ENCODE measurements at regions not wholly inside any gene's neighbourhood (a gene's known extent, or its start where the extent isn't known, plus 50 kb on each side); places are given as distances from the start of the nearest gene placed in this dataset.
"Not testable (repeated sequence)": the region's sequence is repeated elsewhere in the genome, so short reads cannot be mapped to it uniquely, and the experiment has no call there.

DNA sequence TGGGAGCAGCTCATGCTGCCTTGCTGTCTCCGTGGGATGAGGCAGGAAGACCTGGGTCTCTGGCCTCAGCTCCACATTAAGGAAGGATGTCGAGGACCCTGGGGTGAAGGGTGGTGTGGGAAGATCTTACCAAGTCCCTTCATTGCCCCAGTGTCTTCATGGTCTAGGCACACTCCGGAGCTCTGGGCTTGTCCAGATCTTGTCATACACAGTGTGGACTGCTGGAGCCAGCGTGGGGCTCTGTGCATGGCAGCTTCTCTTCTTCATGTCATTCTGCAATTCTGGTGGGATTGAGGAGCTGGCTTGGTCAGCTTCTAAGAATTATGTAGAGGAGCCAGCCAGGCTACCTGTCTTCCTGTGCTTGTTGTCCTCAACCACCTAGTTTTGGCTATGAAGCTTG lies 79.3 kb upstream of the ETV3 start:
- DNase-seq (ENCODE audit: low read depth), result no peak

DNA sequence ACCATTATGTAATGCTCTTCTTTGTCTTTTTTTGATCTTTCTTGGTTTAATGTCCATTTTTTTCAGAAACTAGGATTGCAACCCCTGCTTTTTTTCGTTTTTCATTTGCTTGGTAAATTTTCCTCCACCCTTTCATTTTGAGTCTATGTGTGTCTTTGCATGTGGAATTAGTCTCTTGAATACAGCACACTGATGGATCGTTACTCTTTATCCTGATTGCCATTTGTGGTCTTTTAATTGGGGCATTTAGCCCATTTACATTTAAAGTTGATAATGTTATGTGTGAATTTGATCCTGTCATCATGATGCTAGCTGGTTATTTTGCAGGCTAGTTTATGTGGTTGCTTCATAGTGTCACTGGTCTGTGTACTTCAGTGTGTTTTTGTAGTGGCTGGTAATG lies 75.6 kb upstream of the ETV3 start:
- no peak for DNase-seq (ENCODE audit: low read depth)

DNA sequence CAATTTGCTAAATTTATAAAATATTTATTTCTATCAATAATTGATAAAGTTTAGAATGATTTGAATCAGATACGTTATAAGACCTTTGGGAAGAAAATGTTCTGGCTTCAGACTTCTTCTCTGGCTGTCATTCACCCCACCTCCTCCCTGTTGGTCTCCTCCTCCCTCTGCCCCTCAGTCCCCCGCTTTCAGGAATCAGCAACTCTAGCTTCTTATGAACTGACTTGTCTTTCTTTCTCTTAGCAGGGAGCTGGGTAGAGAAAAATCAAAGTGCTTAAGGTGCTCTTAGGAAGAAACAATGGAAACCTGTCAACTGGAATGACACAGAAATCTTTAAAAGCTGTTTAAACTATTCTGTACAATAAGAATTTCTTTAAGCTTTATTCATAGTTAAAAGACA lies 71.3 kb upstream of the ETV3 start:
- DNase-seq (ENCODE audit: low read depth), result no peak

DNA sequence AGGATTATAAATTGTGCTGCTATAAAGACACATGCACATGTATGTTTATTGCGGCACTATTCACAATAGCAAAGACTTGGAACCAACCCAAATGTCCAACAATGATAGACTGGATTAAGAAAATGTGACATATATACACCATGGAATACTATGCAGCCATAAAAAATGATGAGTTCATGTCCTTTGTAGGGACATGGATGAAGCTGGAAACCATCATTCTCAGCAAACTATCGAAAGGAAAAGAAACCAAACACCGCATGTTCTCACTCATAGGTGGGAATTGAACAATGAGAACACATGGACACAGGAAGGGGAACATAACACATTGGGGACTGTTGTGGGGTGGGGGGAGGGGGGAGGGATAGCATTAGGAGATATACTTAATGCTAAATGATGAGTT lies 67.8 kb upstream of the ETV3 start:
- DNase-seq (ENCODE audit: low read depth), result not testable (repeated sequence)

DNA sequence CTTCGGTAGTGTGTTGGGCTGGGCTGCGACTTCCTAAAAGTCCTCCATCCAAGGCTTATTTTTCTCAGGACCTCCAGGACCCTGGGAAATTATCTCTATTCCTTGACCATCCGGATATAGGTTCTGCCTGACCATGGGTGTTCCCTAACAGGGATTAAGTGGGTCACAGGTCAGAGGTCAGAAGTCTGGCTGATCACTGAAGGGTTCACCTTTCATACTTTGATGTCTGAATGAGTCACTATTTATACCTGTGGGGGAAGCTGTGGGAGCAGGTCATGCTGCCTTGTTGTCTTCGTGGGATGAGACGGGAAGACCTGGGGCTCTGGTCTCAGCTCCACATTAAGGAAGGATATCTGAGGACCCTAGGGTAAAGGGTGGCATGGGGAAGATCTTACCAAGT lies 65.0 kb upstream of the ETV3 start:
- DNase-seq (ENCODE audit: low read depth), result no peak

DNA sequence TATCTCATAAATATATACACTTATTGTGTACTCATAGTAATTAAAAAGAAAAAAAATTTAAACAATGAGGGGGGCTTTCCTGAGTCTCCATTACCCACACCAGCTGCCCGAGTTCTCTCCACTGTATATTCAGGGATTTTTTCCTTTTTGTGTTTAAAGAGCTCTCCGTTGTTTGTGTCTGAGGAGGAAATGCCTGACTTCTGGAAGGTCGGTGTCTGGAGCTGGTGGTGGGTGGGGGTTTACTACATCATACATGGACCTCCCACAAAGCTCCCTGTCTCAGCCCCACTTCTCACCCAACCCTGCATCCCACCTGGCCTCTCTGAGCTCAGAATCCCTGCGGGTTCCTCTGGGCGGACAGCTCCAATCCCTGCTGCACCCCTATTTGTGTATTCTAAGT lies 64.1 kb upstream of the ETV3 start:
- no peak for DNase-seq (ENCODE audit: low read depth)

DNA sequence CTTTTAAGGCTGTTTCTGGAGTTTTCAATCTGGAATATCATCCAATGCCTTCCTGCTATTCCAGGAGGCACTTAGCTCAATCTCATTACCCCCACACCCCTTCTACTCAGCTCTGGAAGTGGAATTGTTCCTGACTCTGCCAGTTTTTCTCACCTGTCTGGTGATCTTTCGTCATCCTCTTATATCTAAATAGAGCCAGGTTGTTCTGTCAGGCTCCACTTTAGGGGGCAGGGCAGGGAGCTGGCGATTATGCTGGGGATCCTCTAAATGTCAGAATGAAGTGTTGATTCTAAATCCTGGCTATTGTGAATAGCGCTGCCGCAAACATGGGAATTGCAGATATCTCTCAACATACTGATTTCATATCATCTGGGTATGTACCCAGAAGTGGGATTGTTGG lies 63.6 kb upstream of the ETV3 start:
- no peak for DNase-seq (ENCODE audit: low read depth)

DNA sequence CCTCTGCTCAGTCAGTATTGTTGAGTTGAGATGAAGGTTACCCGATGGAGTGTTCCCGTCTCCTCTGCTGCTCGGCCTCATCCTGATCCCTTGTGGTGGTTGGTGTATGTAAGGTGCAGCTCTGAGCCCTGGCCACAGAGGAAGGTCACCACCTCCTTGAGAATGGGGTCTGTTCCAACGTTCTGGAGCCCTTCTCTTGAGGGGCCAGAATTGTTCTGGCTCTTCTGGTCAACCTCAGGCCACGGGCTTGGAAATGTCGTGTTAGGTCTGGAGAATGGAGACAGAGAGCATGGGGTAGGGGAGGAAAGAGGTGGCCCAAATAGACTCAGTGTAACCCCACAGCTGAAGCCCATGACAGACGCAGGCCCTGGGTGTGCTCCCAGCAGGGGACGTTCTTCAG lies 62.3 kb upstream of the ETV3 start:
- no peak for DNase-seq (ENCODE audit: low read depth)

DNA sequence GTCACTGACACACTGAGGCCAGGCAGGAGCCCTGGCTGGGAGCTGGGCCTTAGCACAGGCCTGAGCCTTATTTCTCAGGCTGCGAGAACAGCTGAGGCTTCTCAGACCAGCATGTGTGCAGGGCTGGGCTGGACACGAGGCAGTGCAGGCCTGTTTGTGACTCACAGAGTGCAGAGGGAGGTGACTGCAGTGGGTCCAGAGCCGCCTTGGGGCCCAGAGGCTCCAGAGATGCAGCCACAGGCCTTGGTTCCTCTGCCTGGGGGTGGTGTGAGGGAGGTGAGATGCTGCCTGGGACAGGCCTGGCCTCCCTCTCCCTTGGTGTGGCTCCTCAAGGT lies 61.2 kb upstream of the ETV3 start:
- no peak for DNase-seq (ENCODE audit: low read depth)

DNA sequence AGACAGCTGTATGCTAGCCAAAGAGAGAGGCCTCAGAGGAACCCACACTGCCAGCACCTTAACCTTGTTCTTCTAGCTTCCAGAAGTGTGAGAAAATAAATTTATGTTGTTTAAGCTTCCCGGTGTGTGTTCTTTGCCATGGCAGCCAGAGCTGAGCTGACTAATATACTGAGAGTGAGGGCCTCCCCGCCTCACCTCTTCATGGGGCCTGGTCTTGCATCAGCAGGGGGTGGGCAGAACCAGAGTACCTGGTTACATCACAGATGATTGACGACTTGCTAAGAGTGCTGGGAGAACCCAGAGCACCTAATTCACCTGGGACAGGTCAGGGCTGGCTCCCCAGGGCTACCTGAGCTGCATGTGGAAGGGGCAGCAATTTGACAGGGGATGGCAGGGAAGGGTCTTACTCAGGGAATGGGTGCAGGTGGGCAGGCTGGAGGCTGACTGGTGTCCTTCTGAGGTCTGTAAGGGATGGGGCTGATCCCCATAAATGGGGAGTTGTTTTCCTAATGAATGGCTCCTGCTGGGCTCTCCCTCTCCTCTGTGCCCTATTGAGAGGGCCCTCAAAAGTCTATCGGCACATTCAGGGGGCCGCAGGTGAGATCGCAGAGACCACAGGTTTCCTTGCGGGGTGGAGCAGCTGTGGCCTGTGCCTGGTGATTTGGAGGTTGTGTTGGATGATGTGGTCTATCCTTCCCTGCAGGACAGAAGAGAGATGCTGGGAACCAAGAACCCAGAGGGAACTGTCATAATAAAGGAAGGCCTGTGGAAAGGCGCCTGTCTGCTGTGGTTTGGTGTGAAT lies 60.6 kb upstream of the ETV3 start:
- no peak for DNase-seq (ENCODE audit: low read depth)

DNA sequence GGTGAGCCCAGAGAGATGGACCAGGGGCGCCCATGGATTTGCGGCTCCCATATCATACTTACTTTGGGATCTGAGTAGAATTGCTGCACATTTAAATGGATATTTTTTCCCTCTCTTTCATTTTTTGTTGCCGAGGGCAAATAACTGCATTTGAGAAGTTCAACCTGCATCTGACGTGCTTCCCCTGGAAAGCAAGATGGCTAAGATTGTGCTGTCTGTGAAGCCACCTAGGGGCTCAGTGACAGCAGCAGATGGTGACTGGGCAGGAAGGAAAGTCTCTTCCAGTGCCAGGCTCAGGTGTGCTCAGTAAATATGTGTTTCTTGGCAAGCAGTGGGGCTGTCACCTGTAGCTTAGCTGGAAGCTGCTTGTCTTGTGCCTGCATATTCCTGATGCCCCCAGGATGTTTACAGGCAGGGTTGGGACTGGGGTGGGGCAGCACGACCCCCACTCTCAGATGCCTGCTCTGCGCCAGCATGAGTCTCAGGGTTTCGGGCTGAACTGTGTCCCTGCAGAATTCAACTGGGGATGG lies 59.8 kb upstream of the ETV3 start:
- DNase-seq (ENCODE audit: low read depth), result no peak

DNA sequence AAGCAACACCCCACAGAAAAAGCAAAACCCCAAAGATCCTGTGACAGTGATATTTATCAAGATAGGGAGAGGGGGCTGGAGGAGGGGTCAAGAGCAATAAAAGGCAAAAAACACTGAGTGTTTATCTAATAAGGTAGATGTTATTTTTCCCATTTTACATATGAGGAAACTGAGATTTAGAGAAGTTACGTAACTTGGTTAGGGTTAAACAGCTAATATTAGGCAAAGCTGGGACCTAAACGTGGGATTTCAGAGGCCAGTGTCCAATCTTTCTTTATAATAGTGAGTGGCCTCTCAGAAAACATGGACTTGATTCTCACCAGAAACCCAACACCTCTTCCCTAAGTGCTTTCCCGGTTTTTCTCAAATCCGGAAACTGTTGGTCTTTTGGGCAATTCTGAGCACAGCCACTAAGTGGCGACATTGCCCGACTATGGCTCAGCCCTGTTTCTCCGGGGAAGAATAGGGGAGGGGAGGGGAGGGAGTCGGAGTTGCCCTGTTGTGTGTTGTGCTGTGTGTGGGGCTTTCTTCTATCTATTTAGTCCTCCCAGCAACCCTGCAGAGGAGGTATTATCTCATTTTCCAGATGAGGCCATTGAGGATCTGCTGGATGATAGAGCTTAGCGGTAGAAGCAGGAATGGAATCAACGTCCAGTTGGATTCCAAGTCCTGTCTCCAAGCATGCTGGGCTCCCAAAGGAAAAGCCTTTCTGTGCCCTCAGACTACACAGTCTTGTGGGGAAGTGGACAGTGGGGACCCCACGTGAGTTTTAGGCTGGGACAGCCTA lies 58.7 kb upstream of the ETV3 start:
- DNase-seq (ENCODE audit: low read depth), result not testable (repeated sequence)

DNA sequence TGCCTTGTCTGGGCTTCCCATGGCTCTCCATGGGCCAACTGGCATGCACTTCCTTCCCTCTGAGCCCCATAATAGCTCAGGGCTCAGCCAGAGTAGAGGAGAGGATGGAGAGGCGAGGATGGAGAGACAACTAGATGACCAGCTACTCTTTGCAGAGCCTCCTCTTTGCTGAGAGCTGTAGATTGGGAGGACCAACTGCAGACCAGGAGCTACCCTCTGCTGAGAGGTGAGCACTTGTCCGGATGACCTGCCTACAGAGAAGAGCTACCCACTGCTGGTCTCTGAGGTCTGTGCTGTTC lies 58.0 kb upstream of the ETV3 start:
- DNase-seq (ENCODE audit: low read depth), result no peak

DNA sequence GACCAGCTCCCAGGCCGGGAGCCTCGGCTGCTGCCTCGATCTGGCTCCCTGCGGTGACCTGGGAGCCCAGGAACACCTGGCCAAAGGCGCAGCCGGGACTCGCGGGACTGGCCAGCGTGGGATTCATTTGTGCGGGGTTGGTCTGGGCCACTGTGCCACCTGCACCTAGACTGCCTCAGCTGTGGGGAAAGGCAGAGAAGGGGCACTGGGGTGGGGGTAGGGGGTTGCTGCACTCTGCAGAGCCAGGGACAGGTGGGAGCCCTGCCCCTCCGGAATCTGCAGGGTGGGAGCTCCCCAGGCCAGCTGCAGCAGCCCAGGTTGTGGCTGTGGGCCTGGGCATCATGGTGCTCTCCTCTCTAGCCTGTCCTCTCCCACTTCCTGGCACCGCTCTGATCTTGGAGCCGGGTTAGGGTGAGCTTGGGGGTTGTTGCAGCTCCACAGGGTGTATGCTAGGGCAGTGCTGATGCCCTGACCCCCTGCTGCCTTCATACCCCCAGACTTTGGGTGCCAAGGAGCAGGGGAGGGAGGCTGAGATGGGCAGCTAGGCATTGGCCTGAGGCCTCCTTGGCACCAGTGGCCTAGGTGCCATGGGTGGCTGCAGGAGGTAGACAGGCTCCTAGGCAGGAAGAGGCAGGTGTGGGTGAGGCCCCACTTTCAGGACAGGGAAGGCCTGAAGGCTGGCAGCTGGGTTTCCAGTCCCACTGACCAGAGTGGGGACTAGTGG lies 57.5 kb upstream of the ETV3 start:
- DNase-seq (ENCODE audit: low read depth), result no peak

DNA sequence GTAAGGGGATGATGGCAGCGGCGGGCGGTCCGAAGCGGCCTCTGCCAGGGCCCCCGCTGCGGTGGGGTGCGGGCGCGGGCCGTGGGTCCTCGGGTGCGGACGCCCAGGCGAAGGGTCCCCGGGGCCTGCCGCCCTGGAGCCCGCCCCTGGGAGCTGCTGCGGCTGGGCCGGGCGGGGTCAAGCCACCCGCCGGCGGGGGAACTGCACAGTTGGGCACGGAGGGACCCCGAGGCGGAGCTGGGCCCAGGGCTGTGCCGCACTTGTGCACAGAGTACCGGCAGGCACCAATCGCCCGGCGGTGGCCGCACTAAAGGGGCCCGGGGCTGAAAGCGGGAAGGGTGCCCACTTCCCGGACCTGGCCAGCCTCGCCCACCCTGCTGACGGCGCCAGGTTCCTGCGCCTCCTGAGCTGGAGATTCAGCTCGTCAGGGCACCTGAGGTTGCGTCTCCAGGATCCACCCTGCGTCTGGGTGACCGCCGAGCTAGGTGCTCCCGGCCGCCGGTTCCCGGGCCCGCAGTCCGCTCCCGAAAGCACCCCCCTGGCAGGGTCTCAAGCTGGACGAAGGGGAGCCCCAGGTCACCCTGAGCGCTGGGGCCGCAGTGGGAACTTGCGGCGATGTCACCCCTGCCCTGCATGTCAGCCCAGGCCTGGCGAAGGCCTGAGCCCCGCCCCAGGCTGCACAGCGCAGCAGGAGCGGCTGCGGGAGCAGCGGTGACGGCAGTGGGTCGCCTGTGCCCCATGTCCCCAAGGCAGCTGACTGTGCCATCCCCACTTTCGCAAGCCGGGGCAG lies 56.7 kb upstream of the ETV3 start:
- no peak for DNase-seq (ENCODE audit: low read depth)

DNA sequence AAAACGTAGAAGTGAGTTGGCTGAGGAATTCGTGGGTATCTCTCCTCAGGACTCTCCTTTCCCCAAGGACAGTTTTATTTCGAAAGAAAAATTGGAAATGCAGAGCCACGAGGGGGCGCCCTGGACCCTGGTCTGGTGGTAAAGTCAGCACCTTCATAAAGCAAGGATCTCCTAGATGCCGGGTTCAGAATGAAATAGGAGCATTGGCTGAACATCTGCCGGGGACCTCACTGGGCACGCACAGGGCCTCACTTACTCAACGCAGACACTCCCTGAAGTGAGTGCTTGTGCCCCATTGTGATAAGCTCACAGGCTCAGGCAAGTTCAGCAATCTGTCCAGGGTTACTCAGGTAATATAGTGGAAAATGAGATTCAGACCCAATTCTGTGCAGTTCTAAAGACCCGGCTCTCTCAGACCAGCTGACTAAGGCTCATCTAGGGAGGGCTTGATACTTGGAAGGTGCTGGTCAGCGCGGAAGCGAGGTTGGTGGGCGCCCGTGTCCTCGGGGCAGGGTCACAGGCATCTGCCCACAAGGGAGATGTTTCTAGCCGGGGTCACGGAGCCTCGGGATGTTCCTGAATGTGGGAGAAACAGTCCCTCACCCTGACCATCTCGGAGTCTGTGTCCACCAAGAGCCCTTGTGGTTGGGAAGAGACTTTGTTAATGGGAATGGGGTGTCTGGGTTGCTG lies 55.7 kb upstream of the ETV3 start:
- DNase-seq (ENCODE audit: low read depth), result peak; percentile 33

DNA sequence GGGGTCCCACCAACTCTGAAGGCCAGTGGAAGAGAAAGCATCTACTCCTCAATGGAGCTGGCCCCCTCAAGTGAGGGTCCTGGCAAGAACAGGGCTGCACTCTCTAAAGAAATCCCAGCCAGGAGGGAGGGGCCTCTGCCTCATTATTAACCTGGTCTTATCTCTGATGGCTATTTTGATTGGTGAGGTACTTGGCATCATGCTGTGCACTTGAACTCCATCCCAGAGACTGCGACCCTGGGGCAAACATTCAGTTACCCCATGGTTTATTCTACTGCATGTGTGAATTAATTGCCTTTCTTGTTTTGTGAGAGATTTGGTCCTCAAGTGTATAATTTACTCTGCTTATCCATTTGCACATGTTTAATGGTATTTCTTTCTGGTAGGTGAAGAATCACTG lies 55.0 kb upstream of the ETV3 start:
- DNase-seq (ENCODE audit: low read depth), result no peak

DNA sequence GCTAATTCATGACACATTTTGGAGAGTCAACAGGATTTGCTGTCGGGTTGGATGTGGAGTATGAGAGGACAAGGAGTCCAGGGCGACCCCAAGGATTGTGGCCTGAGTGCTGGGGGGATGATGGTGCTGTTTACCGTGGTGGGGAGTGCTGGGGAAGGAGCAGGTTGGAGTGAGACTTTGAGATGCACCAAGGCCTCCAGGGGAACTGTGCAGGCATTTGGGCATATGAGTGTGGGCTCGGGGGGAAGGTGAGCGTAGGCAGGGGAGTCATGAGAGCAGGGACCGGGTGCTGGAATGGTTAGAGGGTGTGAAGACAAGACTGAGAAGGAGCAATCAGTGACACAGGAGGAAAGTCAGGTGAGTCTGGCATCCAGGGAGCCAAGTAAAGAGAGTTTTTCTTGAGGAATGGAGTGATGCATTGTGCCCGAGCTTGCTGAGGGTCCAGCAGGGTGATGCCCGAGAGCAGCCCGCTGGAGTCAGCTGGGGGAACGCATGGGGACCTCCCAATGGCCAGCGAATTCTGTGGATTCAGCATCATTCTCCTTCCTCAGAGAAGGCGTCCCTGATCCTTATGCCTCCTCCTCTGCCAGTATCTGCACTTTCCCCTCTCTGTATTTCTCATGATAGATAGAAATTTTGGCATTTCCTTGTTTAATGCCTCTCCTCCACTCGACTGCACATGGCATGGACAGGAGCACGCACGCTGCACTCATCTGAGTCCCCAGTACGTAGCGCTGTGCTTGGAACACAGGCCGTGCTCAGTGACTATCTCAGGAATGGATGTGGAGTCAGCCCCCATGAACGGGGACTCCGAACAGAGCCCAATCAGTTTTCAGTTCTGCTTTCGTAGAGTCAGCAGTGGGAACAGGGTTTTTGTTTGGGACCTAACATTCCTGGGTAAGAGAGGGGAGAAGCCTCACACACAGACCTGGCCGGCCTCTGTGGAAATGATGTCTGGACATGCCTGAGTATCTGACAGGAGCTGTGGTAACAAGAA lies 52.1 kb upstream of the ETV3 start:
- no peak for DNase-seq (ENCODE audit: low read depth)

DNA sequence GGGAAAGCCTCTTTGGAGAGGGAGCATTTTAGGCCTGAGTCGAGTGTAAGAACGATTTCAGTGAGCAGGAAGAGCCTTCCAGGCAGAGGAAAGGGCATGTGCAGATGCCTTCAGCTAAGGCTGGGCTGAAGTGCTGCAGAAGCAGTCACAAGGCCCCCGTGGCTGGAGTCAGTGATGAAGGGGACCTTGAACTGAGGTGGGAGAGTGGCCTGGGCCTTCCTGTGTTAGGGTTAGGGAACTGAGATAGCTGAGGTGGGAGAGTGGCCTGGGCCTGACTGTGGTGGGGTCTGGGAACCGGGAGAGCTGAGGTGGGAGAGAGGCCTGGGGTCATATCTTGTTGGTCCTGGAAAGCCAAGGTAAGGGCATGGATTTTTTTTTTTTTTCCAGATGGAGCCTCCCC lies 50.9 kb upstream of the ETV3 start:
- no peak for DNase-seq (ENCODE audit: low read depth)

All from stimulated activated CD8-positive, alpha-beta memory T cell treated with anti-CD3 and anti-CD28 coated beads, Interleukin-4, amount 100 ng/mL, for 24 hours (primary cell).